ENCODE measurements at regions not wholly inside any gene's neighbourhood (a gene's known extent, or its start where the extent isn't known, plus 50 kb on each side); places are given as distances from the start of the nearest gene placed in this dataset.
A peak's percentile ranks its signal among the peaks of the same experiment; 100 is the strongest.

DNA sequence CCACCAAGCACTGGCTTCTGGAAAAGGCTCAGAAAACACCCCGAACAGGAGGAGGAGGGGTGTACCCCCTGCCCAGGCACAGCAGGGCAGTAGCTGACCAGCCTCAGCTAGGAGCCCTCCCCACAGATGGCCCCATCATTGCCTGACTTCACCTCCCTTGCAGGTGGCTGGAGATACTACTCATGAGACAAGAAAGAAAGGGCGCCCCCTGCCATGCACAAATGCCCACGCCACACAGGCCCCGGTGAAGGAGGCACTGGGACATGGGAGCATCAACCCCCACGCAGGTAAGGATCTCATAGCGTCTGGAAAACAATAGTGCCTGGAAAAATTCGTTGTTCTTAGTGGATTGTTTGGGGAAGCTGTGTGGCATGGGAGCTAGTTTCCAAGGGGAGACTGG lies 240.6 kb downstream of the TFCP2L1 start:
- no peak for TF ChIP-seq GTF2F1 (IDR thresholded peaks at IDR 0.05; ENCODE audit: low read length)
- TF ChIP-seq SRF (IDR thresholded peaks at IDR 0.05; ENCODE audit: low read depth, low read length), result no peak
- no peak for TF ChIP-seq NFIB (CRISPR knock-in tag; IDR thresholded peaks at IDR 0.05; ENCODE audit: borderline replicate concordance)
- TF ChIP-seq CTCF (CRISPR knock-in tag; IDR thresholded peaks at IDR 0.05), result peak; percentile 43
- no peak for TF ChIP-seq TEAD3 (CRISPR knock-in tag; optimal IDR thresholded peaks at IDR 0.05; ENCODE audit: borderline replicate concordance)
- TF ChIP-seq PREB (CRISPR knock-in tag; IDR thresholded peaks at IDR 0.05), result no peak
- no peak for TF ChIP-seq NFYB (CRISPR knock-in tag; IDR thresholded peaks at IDR 0.05)
- TF ChIP-seq ZNF713 (CRISPR knock-in tag; IDR thresholded peaks at IDR 0.05), result no peak
- no peak for TF ChIP-seq TCF7L2 (IDR thresholded peaks at IDR 0.05; ENCODE audit: low read depth, low read length)
- no peak for TF ChIP-seq POLR2AphosphoS5 (IDR thresholded peaks at IDR 0.05; ENCODE audit: low read depth, low read length)
- TF ChIP-seq ISX (CRISPR knock-in tag; conservative IDR thresholded peaks at IDR 0.05), result no peak
- TF ChIP-seq USF2 (IDR thresholded peaks at IDR 0.05; ENCODE audit: low read depth, low read length), result no peak
- TF ChIP-seq USF2 (CRISPR knock-in tag; IDR thresholded peaks at IDR 0.05; ENCODE audit: borderline replicate concordance), result no peak
- TF ChIP-seq FOSL2 (CRISPR knock-in tag; IDR thresholded peaks at IDR 0.05), result no peak
- no peak for TF ChIP-seq ASH2L (IDR thresholded peaks at IDR 0.05; ENCODE audit: insufficient read length, low read depth, low read length)

All from HepG2 (cell line).